Naive thymus-derived CD4-positive, alpha-beta T cell (primary cell): ENCODE measurements at regions not wholly inside any gene's neighbourhood (a gene's known extent, or its start where the extent isn't known, plus 50 kb on each side); places are given as distances from the start of the nearest gene placed in this dataset.
"Not testable (repeated sequence)": the region's sequence is repeated elsewhere in the genome, so short reads cannot be mapped to it uniquely, and the experiment has no call there.

Source experiments
- ATAC-seq: fragments of 150-1000 bp; cut with Tn5 transposase; 2 replicates; pipeline ENCODE4 v1.10.0; 2021; ENCODE audit warnings: mild to moderate bottlenecking, moderate library complexity
- CTCF ChIA-PET: fragments of 350-600 bp; sonication (Branson Sonifier 250); formaldehyde crosslinking; loops from one replicate; lab custom pipeline; 2021; ENCODE audit warnings: antibody characterized with exemption; lab: Charles Lee
- POLR2A ChIA-PET: fragments of 350-600 bp; sonication (Branson Sonifier 250); formaldehyde crosslinking; loops from one replicate; lab custom pipeline; 2021; ENCODE audit warnings: antibody characterized with exemption, inconsistent platforms; lab: Charles Lee
- DNase-seq, 9 donors: peaks; one replicate each; pipeline versions ENCODE4 v3.0.0 to v3.0.0-alpha.2; 2020 to 2022; ENCODE audit warnings: mixed read lengths in 1 of 9
- H3K27ac ChIP-seq: one replicate; pipeline ENCODE4 v1.7.0; 2013; ENCODE audit warnings: mild to moderate bottlenecking, low read depth, low read length, moderate library complexity
- H3K27me3 ChIP-seq, 2 donors: one replicate each; pipeline ENCODE4 v1.7.0; 2013; ENCODE audit warnings: low read length in 2 of 2, mild to moderate bottlenecking in 2 of 2, moderate library complexity in 2 of 2; ENCODE audit not compliant: control insufficient read depth in 2 of 2, insufficient read depth in 2 of 2
- H3K36me3 ChIP-seq, 3 experiments: 1 replicate in 2 of 3; 2 replicates in 1 of 3; pipeline ENCODE4 v1.7.0; 2013; ENCODE audit warnings: low read length in 3 of 3, mild to moderate bottlenecking in 3 of 3, moderate library complexity in 1 of 3; ENCODE audit not compliant: insufficient read depth in 3 of 3, control insufficient read depth in 2 of 3
- H3K4me1 ChIP-seq, 2 donors: one replicate each; pipeline ENCODE4 v1.7.0; 2013; ENCODE audit warnings: low read length in 2 of 2, mild to moderate bottlenecking in 2 of 2, moderate library complexity in 1 of 2; ENCODE audit not compliant: control insufficient read depth in 2 of 2, insufficient read depth in 2 of 2
- H3K4me3 ChIP-seq: 2 replicates; pipeline ENCODE4 v1.7.0; 2013; ENCODE audit warnings: mild to moderate bottlenecking, low read length
- H3K9me3 ChIP-seq, 3 experiments: 1 replicate in 2 of 3; 2 replicates in 1 of 3; pipeline ENCODE4 v1.7.0; 2013; ENCODE audit warnings: low read length in 3 of 3; ENCODE audit not compliant: control insufficient read depth in 2 of 3
- H3K27ac Mint-ChIP-seq, 9 donors: one replicate each; pipeline ENCODE4 v1.8.0; 2020 to 2022; ENCODE audit warnings: mixed read lengths in 9 of 9, mild to moderate bottlenecking in 8 of 9, moderate library complexity in 5 of 9, inconsistent platforms in 2 of 9
- H3K27me3 Mint-ChIP-seq, 5 donors: one replicate each; pipeline ENCODE4 v1.8.0; 2021 to 2022; ENCODE audit warnings: mixed read lengths in 5 of 5, mild to moderate bottlenecking in 1 of 5
- H3K36me3 Mint-ChIP-seq, 5 donors: one replicate each; pipeline ENCODE4 v1.8.0; 2020 to 2022; ENCODE audit warnings: mixed read lengths in 5 of 5, mild to moderate bottlenecking in 3 of 5, inconsistent platforms in 1 of 5
- H3K4me1 Mint-ChIP-seq, 7 donors: one replicate each; pipeline ENCODE4 v1.8.0; 2020 to 2022; ENCODE audit warnings: mixed read lengths in 7 of 7, mild to moderate bottlenecking in 3 of 7, inconsistent platforms in 1 of 7
- H3K4me3 Mint-ChIP-seq, 10 donors: one replicate each; pipeline ENCODE4 v1.8.0; 2020 to 2022; ENCODE audit warnings: mild to moderate bottlenecking in 10 of 10, mixed read lengths in 10 of 10, moderate library complexity in 6 of 10, inconsistent platforms in 2 of 10
- H3K9me3 Mint-ChIP-seq, 11 donors: one replicate each; pipeline ENCODE4 v1.8.0; 2020 to 2022; ENCODE audit warnings: mixed read lengths in 11 of 11, mild to moderate bottlenecking in 4 of 11, inconsistent platforms in 1 of 11, moderate library complexity in 1 of 11
- intact Hi-C, 2 donors: fragments of 100-400 bp; cut with micrococcal nuclease; formaldehyde crosslinking; loops; one replicate each; pipeline ENCODE4 v1.15.1; 2023

- no peaks in the 10 kb centered on the region for H3K9me3 ChIP-seq
- ChIA-PET POLR2A (no interaction called here), CTCF (no interaction called here)
- H3K27ac ChIP-seq = no peak overlapping the region
- no peak overlapping the region for H3K4me3 ChIP-seq
- Mint-ChIP-seq H3K4me1 (no peaks in the 10 kb centered on the region), H3K27me3 (no peaks in the 10 kb centered on the region), H3K4me3 (no peak overlapping the region), H3K36me3 (no peaks in the 10 kb centered on the region), H3K9me3 (no peaks in the 10 kb centered on the region), H3K27ac (no peak overlapping the region)
- DNase-seq (no peak), ATAC-seq (no peak)
- no peaks in the 10 kb centered on the region for H3K4me1 ChIP-seq
- intact Hi-C loops = no loop called here
- no peaks in the 10 kb centered on the region for H3K27me3 ChIP-seq
- H3K36me3 ChIP-seq = no peaks in the 10 kb centered on the region
Measured at GRCh38 chr2:53610260-53610659, 157.3 kb upstream of the CHAC2 start.

GRCh38 chr2:53609551-53609950 lies 158.1 kb upstream of the CHAC2 start:
- ChIA-PET CTCF (no interaction called here), POLR2A (no interaction called here)
- Histone ChIP-seq H3K27ac (no peak overlapping the region), H3K27me3 (no peaks in the 10 kb centered on the region), H3K36me3 (no peaks in the 10 kb centered on the region), H3K9me3 (no peaks in the 10 kb centered on the region), H3K4me1 (no peaks in the 10 kb centered on the region), H3K4me3 (no peak overlapping the region)
- Mint-ChIP-seq H3K27ac (no peak overlapping the region), H3K9me3 (no peaks in the 10 kb centered on the region), H3K4me3 (no peak overlapping the region), H3K4me1 (no peaks in the 10 kb centered on the region), H3K36me3 (no peaks in the 10 kb centered on the region), H3K27me3 (no peaks in the 10 kb centered on the region)
- intact Hi-C loops = no loop called here
- no peak for ATAC-seq
- DNase-seq = no peak

GRCh38 chr2:53608293-53608692 lies 159.3 kb upstream of the CHAC2 start:
- Mint-ChIP-seq H3K4me1 (no peaks in the 10 kb centered on the region), H3K9me3 (no peaks in the 10 kb centered on the region), H3K27me3 (no peaks in the 10 kb centered on the region), H3K4me3 (no peak overlapping the region), H3K27ac (no peak overlapping the region), H3K36me3 (no peaks in the 10 kb centered on the region)
- Histone ChIP-seq H3K4me3 (no peak overlapping the region), H3K9me3 (no peaks in the 10 kb centered on the region), H3K27ac (no peak overlapping the region), H3K27me3 (no peaks in the 10 kb centered on the region), H3K4me1 (no peaks in the 10 kb centered on the region), H3K36me3 (no peaks in the 10 kb centered on the region)
- ATAC-seq (no peak), DNase-seq (no peak)
- intact Hi-C loops = no loop called here
- ChIA-PET CTCF (no interaction called here), POLR2A (no interaction called here)

- no peak overlapping the region for H3K4me3 ChIP-seq
- Mint-ChIP-seq H3K36me3 (peaks cover 0 to 4% (median 0%) of the 10 kb centered on the region in 5 donors), H3K4me3 (no peak overlapping the region), H3K27ac (no peak overlapping the region), H3K27me3 (peaks cover 0 to 12% (median 3%) of the 10 kb centered on the region in 5 donors), H3K9me3 (peaks cover 0 to 5% (median 0%) of the 10 kb centered on the region in 11 donors), H3K4me1 (peaks cover 0 to 1% (median 0%) of the 10 kb centered on the region in 7 donors)
- ATAC-seq (no peak), DNase-seq (no peak)
- intact Hi-C loops = no loop called here
- H3K27ac ChIP-seq = no peak overlapping the region
- H3K36me3 ChIP-seq = no peaks in the 10 kb centered on the region
- H3K9me3 ChIP-seq = no peaks in the 10 kb centered on the region
- POLR2A ChIA-PET = no interaction called here
- H3K27me3 ChIP-seq = no peaks in the 10 kb centered on the region
- CTCF ChIA-PET = no interaction called here
- no peaks in the 10 kb centered on the region for H3K4me1 ChIP-seq
Measured at GRCh38 chr2:53600815-53601214, 166.8 kb upstream of the CHAC2 start.

- H3K9me3 Mint-ChIP-seq, H3K27me3 ChIP-seq, H3K4me1 ChIP-seq, H3K27ac ChIP-seq, CTCF ChIA-PET, H3K4me1 Mint-ChIP-seq, H3K36me3 Mint-ChIP-seq, H3K9me3 ChIP-seq, intact Hi-C loops, ATAC-seq, POLR2A ChIA-PET, H3K4me3 ChIP-seq, H3K36me3 ChIP-seq: not testable (repeated sequence)
- H3K27me3 Mint-ChIP-seq = peaks cover 0 to 12% (median 4%) of the 10 kb centered on the region in 5 donors
- H3K27ac Mint-ChIP-seq = peak overlapping the region in 5 of 9 donors; percentile 12 to 86 (median 18)
- peak in 3 of 9 donors; percentile 1 to 30 (median 13) for DNase-seq
- peak overlapping the region in 6 of 10 donors; percentile 43 to 84 (median 71) for H3K4me3 Mint-ChIP-seq
Measured at GRCh38 chr2:53586733-53587612, 180.6 kb upstream of the CHAC2 start.

GRCh38 chr2:53584986-53585385 lies 182.6 kb upstream of the CHAC2 start:
- Histone ChIP-seq H3K27ac (no peak overlapping the region), H3K9me3 (no peaks in the 10 kb centered on the region), H3K36me3 (no peaks in the 10 kb centered on the region), H3K4me1 (no peaks in the 10 kb centered on the region), H3K27me3 (no peaks in the 10 kb centered on the region), H3K4me3 (no peak overlapping the region)
- DNase-seq = no peak
- intact Hi-C loops = no loop called here
- Mint-ChIP-seq H3K9me3 (peaks cover 0 to 8% (median 0%) of the 10 kb centered on the region in 11 donors), H3K4me1 (peaks cover 0 to 2% (median 0%) of the 10 kb centered on the region in 7 donors), H3K4me3 (no peak overlapping the region), H3K27me3 (peaks cover 0 to 18% (median 10%) of the 10 kb centered on the region in 5 donors), H3K36me3 (no peaks in the 10 kb centered on the region), H3K27ac (no peak overlapping the region)
- no peak for ATAC-seq
- POLR2A ChIA-PET = no interaction called here
- CTCF ChIA-PET = no interaction called here

- Histone ChIP-seq H3K4me1 (no peaks in the 10 kb centered on the region), H3K9me3 (no peaks in the 10 kb centered on the region), H3K27me3 (no peaks in the 10 kb centered on the region), H3K36me3 (no peaks in the 10 kb centered on the region), H3K27ac (no peak overlapping the region), H3K4me3 (no peak overlapping the region)
- Mint-ChIP-seq H3K27me3 (peaks cover 0 to 18% (median 11%) of the 10 kb centered on the region in 5 donors), H3K9me3 (peaks cover 0 to 6% (median 0%) of the 10 kb centered on the region in 11 donors), H3K27ac (no peak overlapping the region), H3K4me1 (peaks cover 0 to 2% (median 0%) of the 10 kb centered on the region in 7 donors), H3K36me3 (no peaks in the 10 kb centered on the region), H3K4me3 (no peak overlapping the region)
- DNase-seq (no peak), ATAC-seq (no peak)
- POLR2A ChIA-PET = no interaction called here
- CTCF ChIA-PET = no interaction called here
- intact Hi-C loops = no loop called here
Measured at GRCh38 chr2:53583583-53583982, 184.0 kb upstream of the CHAC2 start.
